K562 (cell line): ENCODE measurements at regions not wholly inside any gene's neighbourhood (a gene's known extent, or its start where the extent isn't known, plus 50 kb on each side); places are given as distances from the start of the nearest gene placed in this dataset.

Experiments
- ATAC-seq: fragments of 200-7000 bp; cut with Tn5 transposase; 3 replicates; pipeline ENCODE4 v1.9.1; 2020; ENCODE audit warnings: moderate library complexity
- BruUV-seq: library from RNA; stranded (reverse); fragments of 400-500 nt; replicated peaks from 2 replicates; lab custom pipeline; 2021; lab: Mats Ljungman, UMichigan
- CTCF ChIA-PET: fragments of 300-600 bp; formaldehyde crosslinking; extraction: SDS; loops from one replicate; lab custom pipeline; 2021; ENCODE audit warnings: low intra/inter-chr PET ratio; lab: Yijun Ruan, JAX
- POLR2A ChIA-PET: fragments of 300-600, 350-650 bp; sonication (Branson Sonifier 250); formaldehyde crosslinking; extraction: SDS; loops from one replicate; lab custom pipeline; 2021; ENCODE audit warnings: antibody characterized with exemption, inconsistent platforms; lab: Yijun Ruan, JAX
- DNase-seq, 4 experiments: peaks; one replicate each; pipeline versions ENCODE4 v3.0.0 to v3.0.0-alpha.2; 2011 to 2018; ENCODE audit warnings: low spot score in 3 of 4, mixed read lengths in 3 of 4; ENCODE audit errors: extremely low read depth in 1 of 4
- FAIRE-seq: peaks from 2 replicates; lab custom pipeline; 2011; peaks lifted over from hg19 to GRCh38; lab: Jason Lieb, UNC
- H2AFZ ChIP-seq: 2 replicates; pipeline ENCODE4 v1.6.0; 2011; ENCODE audit warnings: low read depth, low read length, control low read depth, inconsistent platforms
- H3K27ac ChIP-seq: fragments of 200-600 bp; 3 replicates; pipeline ENCODE4 v1.8.0; 2011; ENCODE audit warnings: low read depth, mild to moderate bottlenecking, control low read depth, inconsistent platforms, low read length, moderate library complexity, mixed read lengths; ENCODE audit errors: extremely low read depth
- H3K27me3 ChIP-seq, 2 experiments: fragments of 300-600 bp in 1 of 2; 2 replicates in 1 of 2; 3 replicates in 1 of 2; pipeline versions ENCODE4 v1.6.0 to v1.8.0; 2011; ENCODE audit warnings: inconsistent platforms in 2 of 2, low read length in 2 of 2, mild to moderate bottlenecking in 1 of 2, mixed read lengths in 1 of 2, moderate library complexity in 1 of 2; ENCODE audit not compliant: control insufficient read depth in 2 of 2, insufficient read depth in 2 of 2
- H3K36me3 ChIP-seq: fragments of 300-600 bp; 3 replicates; pipeline ENCODE4 v1.8.0; 2011; ENCODE audit warnings: mild to moderate bottlenecking, low read length, inconsistent platforms; ENCODE audit not compliant: control insufficient read depth, insufficient read depth
- H3K4me1 ChIP-seq, 2 experiments: fragments of 200-600 bp in 1 of 2; replicated peaks in 1 of 2; 2 replicates in 1 of 2; 3 replicates in 1 of 2; pipeline versions ENCODE4 v1.5.1 to v1.8.0; 2011; ENCODE audit warnings: inconsistent platforms in 2 of 2, low read length in 2 of 2, mild to moderate bottlenecking in 1 of 2, mixed read lengths in 1 of 2, moderate library complexity in 1 of 2; ENCODE audit not compliant: control insufficient read depth in 2 of 2, insufficient read depth in 2 of 2
- H3K4me2 ChIP-seq: 2 replicates; pipeline ENCODE4 v1.6.1; 2011; ENCODE audit warnings: low read length, control low read depth, inconsistent platforms, mixed read lengths; ENCODE audit not compliant: insufficient read depth
- H3K4me3 ChIP-seq: fragments of 200-600 bp; sonication (generic), shearing (Covaris generic); 2 replicates; pipeline ENCODE4 v1.5.1; 2016; ENCODE audit warnings: control low read depth, inconsistent platforms
- H3K79me2 ChIP-seq: fragments of 200-600 bp; 3 replicates; pipeline ENCODE4 v1.8.0; 2011; ENCODE audit warnings: low read length, inconsistent platforms; ENCODE audit not compliant: control insufficient read depth, insufficient read depth
- H3K9ac ChIP-seq, 2 experiments: 2 replicates each; pipeline versions ENCODE4 v1.6.0 to v1.6.1; 2011; ENCODE audit warnings: low read depth in 2 of 2, low read length in 2 of 2, control low read depth in 1 of 2, inconsistent platforms in 1 of 2, mild to moderate bottlenecking in 1 of 2, mixed read lengths in 1 of 2; ENCODE audit not compliant: insufficient read depth in 1 of 2
- H3K9me1 ChIP-seq: one replicate; pipeline ENCODE4 v1.6.0; 2011; ENCODE audit warnings: inconsistent platforms, mild to moderate bottlenecking, low read length, moderate library complexity; ENCODE audit not compliant: control insufficient read depth, insufficient read depth
- H3K9me3 ChIP-seq: replicated peaks from 2 replicates; pipeline ENCODE4 v1.5.1; 2011; ENCODE audit warnings: low read depth, low read length, inconsistent platforms; ENCODE audit not compliant: control insufficient read depth, insufficient read depth
- H4K20me1 ChIP-seq: replicated peaks from 2 replicates; pipeline ENCODE4 v1.6.1; 2011; ENCODE audit warnings: low read length, inconsistent platforms, mixed read lengths; ENCODE audit not compliant: control insufficient read depth, insufficient read depth
- WGBS: fragments of 100-300 bp; shearing (Covaris generic); methylation state at CpG from one replicate; pipeline ENCODE4 v1.1.6; 2016; ENCODE audit warnings: low coverage, mixed read lengths; ENCODE audit not compliant: insufficient coverage; ENCODE audit errors: missing lambda C conversion rate; 5-methylcytosine and 5-hydroxymethylcytosine counted together
- in situ Hi-C: fragments of 300-500 bp; cut with MboI; formaldehyde crosslinking; loops from 4 replicates; pipeline ENCODE4 v1.15.0; 2018; ENCODE audit warnings: inconsistent platforms, mixed read lengths
- intact Hi-C: fragments of 100-400 bp; cut with micrococcal nuclease; formaldehyde crosslinking; loops from 2 replicates; pipeline ENCODE4 v1.14.2; 2022
- TF ChIP-seq, protein P1 (sequence below), 2 experiments: fragments of 450-650 bp; IDR thresholded peaks; 2 replicates each; pipeline ENCODE4 v1.6.1; 2016; ENCODE audit warnings: mild to moderate bottlenecking in 2 of 2, borderline replicate concordance in 1 of 2, low read depth in 1 of 2, moderate library complexity in 1 of 2

GRCh38 chr19:30652751-30653150, 280.6 kb downstream of the ZNF536 start:
- 6% methylated on average over 8 of the region's 10 CpGs for WGBS

More at GRCh38 chr19:30652751-30653150, 280.6 kb downstream of the ZNF536 start:
- H3K9ac ChIP-seq: no peak overlapping the region
- no peaks in the 10 kb centered on the region for H3K79me2 ChIP-seq
- H3K27ac ChIP-seq: no peak overlapping the region
- H3K9me3 ChIP-seq: no peaks in the 10 kb centered on the region
- no peaks in the 10 kb centered on the region; the same call in 1 of the 2 replicates for H4K20me1 ChIP-seq
- no peak for ATAC-seq
- no peaks in the 10 kb centered on the region for H3K9me1 ChIP-seq
- in situ Hi-C loops: loop anchor here (5.0 to 10.0 kb wide), 2 partner anchors 430 to 908 kb away; no protein-coding TSS in a partner anchor
- H3K4me3 ChIP-seq: no peak overlapping the region
- no peak overlapping the region for H3K4me2 ChIP-seq
- no TSS peak for BruUV-seq
- H3K36me3 ChIP-seq: no peaks in the 10 kb centered on the region
- POLR2A ChIA-PET: interaction anchor here (0.6 kb wide), 1 partner anchor 621 kb away, joined by 3 read pairs; no protein-coding TSS in a partner anchor
- H3K27me3 ChIP-seq: peaks cover 3 to 26% of the 10 kb centered on the region in 2 experiments; a peak in 2 of 5 replicates
- no peak for FAIRE-seq
- TF ChIP-seq, protein P1, sequence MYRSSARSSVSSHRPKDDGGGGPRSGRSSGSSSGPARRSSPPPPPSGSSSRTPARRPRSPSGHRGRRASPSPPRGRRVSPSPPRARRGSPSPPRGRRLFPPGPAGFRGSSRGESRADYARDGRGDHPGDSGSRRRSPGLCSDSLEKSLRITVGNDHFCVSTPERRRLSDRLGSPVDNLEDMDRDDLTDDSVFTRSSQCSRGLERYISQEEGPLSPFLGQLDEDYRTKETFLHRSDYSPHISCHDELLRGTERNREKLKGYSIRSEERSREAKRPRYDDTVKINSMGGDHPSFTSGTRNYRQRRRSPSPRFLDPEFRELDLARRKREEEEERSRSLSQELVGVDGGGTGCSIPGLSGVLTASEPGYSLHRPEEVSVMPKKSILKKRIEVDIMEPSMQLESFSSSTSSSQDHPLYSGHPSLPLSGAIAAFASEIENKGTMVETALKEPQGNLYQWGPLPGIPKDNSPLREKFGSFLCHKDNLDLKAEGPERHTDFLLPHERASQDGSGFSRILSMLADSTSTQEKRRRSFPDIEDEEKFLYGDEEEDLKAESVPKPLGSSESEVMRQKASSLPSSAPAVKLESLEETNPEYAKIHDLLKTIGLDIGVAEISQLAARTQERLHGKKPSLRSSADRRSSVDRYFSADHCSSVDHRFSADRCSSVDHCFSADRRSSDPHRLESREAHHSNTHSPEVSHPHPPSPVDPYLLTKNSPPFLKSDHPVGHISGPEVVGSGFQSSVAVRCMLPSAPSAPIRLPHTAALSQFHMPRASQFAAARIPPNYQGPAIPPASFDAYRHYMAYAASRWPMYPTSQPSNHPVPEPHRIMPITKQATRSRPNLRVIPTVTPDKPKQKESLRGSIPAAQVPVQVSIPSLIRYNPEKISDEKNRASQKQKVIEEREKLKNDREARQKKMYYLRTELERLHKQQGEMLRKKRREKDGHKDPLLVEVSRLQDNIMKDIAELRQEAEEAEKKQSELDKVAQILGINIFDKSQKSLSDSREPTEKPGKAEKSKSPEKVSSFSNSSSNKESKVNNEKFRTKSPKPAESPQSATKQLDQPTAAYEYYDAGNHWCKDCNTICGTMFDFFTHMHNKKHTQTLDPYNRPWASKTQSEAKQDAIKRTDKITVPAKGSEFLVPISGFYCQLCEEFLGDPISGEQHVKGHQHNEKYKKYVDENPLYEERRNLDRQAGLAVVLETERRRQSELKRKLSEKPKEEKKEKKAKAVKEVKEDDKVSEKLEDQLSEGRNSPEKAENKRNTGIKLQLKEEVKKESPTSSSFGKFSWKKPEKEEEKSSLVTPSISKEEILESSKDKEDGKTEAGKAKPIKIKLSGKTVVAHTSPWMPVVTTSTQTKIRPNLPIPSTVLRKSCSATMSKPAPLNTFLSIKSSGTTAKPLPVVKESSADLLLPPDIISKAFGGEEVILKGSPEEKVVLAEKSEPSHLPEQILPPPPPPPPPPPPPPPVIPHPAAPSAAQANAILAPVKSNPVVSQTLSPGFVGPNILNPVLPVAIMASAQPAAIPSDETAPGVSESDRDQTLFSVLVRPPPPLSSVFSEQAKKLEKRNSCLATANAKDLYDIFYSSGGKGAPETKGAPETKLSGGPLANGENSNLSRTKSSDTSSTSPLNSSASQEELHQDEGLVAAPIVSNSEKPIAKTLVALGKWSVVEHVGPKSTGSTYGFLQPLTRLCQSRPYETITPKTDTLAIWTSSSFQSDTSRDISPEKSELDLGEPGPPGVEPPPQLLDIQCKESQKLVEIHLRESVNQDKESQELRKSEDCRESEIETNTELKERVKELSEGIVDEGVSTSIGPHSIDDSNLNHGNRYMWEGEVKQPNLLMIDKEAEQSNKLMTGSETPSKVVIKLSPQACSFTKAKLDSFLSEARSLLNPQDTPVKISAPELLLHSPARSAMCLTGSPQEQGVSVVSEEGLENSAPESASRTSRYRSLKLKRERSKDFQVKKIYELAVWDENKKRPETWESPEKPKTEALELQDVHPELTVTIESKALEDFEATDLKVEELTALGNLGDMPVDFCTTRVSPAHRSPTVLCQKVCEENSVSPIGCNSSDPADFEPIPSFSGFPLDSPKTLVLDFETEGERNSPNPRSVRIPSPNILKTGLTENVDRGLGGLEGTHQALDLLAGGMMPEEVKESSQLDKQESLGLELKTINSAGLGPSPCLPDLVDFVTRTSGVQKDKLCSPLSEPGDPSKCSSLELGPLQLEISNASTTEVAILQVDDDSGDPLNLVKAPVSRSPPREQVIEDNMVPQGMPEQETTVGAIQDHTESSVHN (IDR thresholded peaks at IDR 0.05; ENCODE audit: borderline replicate concordance in 1 of 2, low read depth in 1 of 2): no peak
- TF ChIP-seq, all 486 proteins: peak for 0
- no peak overlapping the region for H2AFZ ChIP-seq
- CTCF ChIA-PET: no interaction called here
- intact Hi-C loops: loop anchor here (5.0 to 10.0 kb wide), 3 partner anchors 420 to 918 kb away; no protein-coding TSS in a partner anchor
- H3K4me1 ChIP-seq: no peaks in the 10 kb centered on the region
- no peak for DNase-seq
